ENCODE measurements at regions not wholly inside any gene's neighbourhood (a gene's known extent, or its start where the extent isn't known, plus 50 kb on each side); places are given as distances from the start of the nearest gene placed in this dataset.
"Not testable (repeated sequence)": the region's sequence is repeated elsewhere in the genome, so short reads cannot be mapped to it uniquely, and the experiment has no call there.

DNA sequence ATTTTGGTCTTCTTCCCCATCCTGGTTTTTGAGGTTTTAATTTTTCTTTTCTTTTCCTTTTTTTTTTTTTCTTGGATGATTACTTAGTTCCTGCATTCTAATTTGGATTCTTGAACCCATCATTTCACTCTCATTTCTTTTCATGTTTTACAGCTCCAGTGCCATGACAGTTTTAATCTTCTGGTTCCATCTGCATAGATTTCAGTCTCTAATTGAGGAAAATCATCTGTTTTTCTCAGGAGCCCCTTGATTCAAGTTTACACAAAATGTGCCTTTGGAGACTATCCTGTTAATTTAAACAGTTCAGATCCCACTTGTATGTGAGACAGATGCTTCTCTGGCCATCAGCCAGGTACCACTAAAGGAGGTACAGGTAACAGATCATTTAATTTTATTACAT lies 379.9 kb downstream of the PIK3C3 start:
- DNase-seq: no peak

DNA sequence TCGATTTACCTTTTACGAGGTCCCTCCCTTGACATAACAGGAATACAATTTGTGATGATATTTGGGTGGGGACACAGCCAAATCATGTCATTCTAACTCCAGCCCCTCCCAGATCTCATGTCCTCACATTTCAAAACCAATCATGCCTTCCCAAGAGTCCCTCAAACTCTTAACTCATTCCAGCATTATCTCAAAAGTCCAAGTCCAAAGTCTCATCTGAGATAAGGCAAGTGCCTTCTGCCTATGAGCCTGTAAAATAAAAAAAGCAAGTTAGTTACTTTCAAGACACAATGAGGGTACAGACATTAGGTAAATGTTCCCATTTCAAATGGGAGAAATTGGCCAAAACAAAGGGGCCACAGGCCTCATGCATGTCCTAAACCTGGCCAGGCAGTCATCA lies 381.1 kb downstream of the PIK3C3 start:
- DNase-seq: no peak

DNA sequence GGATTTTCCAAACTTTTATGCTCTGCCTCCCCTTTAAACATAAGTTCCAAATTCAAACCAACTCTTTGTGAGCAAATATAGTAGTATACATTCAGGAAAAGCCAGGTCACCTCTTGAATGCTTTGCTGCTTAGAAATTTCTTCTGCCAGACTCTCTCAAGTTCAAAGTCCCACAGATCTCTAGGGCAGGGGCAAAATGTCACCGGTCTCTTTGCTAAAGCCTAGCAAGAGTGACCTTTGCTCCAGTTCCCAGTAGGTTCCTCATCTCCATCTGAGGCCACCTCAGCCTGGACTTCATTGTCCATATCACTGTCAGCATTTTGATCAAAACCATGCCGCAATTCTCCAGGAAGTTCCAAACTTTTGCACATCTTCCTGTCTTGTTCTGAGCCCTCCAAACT lies 382.3 kb downstream of the PIK3C3 start:
- DNase-seq: not testable (repeated sequence)

GRCh38 chr18:42338683-42339082 lies 383.6 kb downstream of the PIK3C3 start:
- no peak for DNase-seq

DNA sequence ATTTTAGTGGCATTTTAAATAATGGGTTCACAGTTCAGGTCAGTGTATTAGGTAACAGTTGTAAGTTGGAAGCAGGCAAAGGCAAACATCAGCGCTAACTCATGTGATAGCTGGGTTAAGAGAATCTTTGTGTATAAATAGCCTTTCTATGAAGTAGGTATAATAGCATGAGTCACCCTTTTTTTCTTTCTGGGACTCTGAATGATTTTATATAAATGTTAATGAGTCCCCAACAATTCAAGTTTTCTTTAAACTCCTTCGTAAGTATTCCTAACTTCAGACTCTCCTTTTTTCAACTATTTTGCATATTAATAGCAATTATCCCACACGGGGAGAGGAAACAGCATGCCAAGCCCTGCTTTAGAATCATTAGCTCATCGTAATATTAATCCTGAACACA lies 384.3 kb downstream of the PIK3C3 start:
- no peak for DNase-seq

DNA sequence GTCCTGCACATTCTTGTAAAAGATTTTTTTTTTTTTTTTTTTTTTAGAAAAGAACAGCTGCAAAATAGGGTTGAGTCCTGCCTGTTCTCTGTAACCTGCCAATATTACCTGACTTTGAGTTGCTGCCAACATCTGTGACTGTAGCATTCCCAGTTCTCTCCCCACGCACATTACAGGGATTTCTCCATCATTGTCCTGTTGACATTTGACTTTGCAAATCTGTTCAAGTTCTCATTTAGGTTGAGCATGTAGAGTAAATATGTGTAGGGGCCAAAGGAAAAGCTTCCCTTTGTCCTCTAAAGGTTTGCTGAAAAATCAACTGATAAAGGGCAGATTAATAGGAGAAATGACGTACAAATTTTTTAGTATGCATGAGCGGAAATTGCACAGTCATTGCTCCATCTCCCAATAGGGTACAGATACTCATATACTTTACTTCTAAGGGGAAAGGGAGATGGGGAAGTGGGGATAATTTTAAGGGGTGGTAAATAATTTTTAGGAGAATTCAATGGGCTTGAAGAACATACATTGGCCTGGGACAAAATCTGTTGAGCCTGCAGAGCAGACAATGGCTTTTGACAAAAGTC lies 385.5 kb downstream of the PIK3C3 start:
- no peak for DNase-seq

DNA sequence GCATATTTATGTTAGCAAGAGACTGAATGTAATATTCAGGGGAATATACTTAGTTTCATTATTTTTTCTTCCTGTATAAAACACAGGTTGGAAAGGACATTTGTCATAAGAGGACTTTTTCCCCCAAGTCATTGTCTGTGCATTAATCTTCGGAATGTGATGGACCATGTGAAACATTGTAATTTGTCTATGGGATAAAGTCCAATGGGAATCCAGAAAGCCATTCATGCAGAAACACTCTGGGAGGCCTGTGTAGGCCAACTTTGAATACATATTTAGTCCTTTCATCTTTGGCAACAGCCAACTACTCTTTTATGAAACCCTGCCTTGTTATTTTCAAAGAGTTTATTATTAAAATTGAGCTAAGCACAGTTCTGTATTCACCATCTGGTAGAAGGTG lies 386.4 kb downstream of the PIK3C3 start:
- no peak for DNase-seq

DNA sequence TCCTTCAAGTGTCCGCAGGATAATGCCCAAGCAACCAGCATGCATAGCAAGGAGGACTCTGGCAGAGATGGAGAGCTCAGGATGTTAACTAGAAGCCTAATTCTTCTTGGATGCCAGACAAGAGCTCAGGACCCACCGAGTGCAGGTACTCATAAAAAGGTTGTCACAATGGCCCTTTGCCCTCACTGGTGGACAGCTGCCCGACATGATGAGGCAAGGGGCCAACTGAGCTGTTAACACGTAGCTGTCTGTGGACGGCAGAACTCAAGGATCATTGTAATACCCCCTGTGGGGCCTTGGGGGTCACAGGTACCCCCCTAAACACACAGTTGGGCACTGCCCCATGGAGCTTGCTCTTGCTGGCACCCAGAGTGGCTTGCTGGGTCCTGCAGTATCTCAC lies 393.7 kb downstream of the PIK3C3 start:
- DNase-seq: no peak

DNA sequence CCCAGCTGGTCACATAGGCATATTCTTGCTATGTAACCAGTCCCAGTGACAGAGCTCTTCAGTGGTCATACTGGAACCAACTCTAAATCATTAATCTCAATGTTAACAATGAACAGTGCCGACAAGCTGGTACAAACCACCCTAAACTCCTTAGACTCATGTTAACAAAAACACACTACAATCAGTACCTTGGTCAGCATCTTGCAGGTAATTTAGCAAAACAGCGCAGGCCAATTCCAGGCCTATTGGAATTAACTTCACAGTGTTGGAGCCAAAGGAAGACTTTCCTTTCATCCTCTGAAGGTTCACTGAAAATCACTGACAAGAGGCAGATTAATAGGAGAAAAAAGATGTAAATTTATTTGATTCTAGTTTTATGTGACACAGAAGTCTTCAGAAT lies 396.4 kb downstream of the PIK3C3 start:
- no peak for DNase-seq

DNA sequence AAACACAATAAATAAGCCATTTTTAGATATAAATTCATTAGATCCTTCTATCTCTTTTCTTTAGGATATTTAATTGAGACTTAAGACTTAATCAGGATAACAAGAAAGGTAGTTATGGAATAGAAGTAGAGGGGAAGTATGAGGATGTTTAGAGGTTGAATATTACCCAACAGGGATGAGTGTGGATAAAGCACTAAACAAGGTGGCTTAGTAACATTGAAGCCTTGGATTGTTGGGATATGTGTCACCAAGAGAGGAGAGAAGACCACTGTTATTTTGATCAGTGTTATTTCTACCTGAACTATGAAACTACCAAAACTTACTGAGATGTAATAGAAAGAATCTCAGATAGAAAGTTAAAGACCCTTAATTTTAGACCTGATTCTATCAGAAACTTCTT lies 405.7 kb downstream of the PIK3C3 start:
- no peak for DNase-seq

DNA sequence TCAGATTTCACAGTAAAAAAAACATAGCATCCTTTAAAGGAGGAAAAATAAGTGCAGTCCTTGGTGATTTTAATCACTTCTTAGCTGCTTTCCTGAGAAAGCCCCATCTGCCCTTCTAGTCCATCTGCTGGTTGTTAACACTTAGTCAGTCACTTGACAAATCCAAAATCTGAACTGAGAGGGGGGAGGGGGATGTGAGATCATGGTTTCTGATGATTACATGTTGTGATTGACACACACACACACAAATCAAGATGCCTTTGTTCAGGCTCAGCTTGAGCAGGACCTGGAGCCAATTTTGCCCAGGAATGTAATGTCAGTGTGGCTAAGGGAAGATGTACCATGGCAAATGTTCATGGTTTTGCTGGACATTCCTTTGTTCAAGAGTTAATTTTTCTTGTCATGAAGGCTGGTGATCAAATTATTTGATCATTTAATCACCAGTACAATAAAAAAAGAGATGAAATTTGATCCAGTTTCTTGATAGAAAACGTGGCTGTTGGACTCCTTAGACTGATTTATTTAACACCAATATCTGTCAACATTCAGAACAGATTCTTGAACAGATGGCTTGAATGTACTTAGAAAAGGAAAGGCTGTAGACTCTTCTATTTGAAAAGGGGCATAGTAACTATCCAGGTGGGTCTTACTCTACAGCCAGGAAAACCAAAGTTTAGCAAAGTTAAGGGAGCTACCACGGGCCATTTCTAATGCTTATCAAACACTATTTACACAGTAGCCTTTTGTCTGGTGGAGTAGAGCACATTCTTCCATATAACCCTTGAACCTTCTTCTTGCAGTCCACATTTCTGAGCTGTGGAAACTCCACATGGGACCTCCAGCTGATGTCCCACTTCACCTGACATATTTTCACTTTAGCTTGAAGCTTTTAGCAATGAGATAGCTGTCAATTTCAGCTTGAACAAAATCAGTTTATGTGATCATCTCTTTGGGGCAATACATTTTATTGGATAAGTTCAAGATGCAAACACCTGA lies 408.7 kb downstream of the PIK3C3 start:
- no peak for DNase-seq

GRCh38 chr18:42364766-42365165 lies 409.7 kb downstream of the PIK3C3 start:
- no peak for DNase-seq

DNA sequence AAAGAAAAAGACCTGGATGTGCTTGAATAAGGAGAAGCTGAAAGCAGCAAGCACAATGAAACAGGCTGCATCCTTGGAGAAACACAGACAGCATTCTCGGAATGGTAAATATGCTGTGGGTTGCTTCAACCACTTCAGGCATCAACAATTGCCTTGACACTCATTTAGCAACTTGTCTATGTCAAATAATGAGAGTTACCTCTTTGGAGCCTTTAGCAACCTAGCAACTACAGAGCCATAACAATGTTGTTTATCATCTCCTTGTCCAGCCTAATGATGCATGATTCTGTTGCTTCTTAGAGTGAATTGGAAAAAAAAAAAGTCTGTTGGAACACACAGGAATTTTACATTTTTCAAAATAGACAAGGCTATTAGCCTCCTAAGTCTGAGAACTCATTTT lies 410.6 kb downstream of the PIK3C3 start:
- no peak for DNase-seq

DNA sequence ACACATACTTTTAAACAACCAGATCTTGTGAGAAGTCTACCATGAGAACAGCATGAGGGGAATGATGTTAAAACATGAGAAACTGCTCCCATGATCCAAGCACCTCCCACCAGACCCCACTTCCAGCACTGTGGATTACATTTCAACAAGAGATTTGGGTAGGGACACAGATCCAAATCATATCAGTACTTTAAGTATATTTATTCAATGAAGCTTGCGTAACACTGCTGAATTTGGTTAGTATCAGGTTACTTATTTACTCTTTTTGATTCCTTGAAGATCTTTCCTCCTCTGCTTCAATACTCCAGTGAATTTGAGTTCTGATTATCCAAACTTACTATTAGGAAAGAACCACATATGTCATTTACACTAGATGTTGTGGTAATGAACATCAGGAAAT lies 418.6 kb downstream of the PIK3C3 start:
- DNase-seq: no peak

- DNase-seq: no peak
Measured at GRCh38 chr18:42374961-42375360, 419.9 kb downstream of the PIK3C3 start.

GRCh38 chr18:42378854-42379253 lies 423.8 kb downstream of the PIK3C3 start:
- not testable (repeated sequence) for DNase-seq

- not testable (repeated sequence) for DNase-seq
Measured at GRCh38 chr18:42381236-42381635, 426.2 kb downstream of the PIK3C3 start.

- no peak for DNase-seq
Measured at GRCh38 chr18:42392416-42392815, 437.4 kb downstream of the PIK3C3 start.

GRCh38 chr18:42392926-42393325 lies 437.9 kb downstream of the PIK3C3 start:
- no peak for DNase-seq

GRCh38 chr18:42394238-42394637 lies 439.2 kb downstream of the PIK3C3 start:
- no peak for DNase-seq

DNA sequence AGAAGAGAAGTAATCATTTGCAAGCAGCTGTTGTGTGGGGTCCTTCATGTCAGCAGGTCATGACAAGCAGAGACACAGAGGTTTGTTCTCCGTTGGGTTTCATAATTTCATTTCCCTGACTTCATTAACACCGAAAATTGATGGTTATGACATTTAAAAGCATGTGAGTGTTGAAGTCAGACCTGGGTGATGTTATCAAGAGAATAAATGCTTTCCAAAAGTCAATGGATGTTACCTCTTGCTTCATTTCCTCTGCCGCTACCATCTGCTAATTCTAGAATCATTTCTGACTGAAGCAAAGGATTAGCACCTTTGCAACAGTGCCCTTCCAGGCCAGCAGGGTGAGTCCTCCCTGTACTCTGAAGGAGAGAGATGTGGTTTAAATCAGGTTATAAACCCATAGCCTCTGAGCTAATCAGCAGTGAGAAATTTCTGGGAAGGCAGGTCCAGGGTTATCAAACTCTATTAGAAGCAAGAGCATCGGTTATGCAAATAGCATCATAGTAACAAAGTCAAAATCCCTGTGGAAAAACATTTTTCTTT lies 446.2 kb downstream of the PIK3C3 start:
- DNase-seq: no peak

- DNase-seq: no peak
Measured at GRCh38 chr18:42404151-42404550, 449.1 kb downstream of the PIK3C3 start.

- no peak for DNase-seq
Measured at GRCh38 chr18:42409005-42409404, 454.0 kb downstream of the PIK3C3 start.

- DNase-seq: no peak
Measured at GRCh38 chr18:42412281-42412680, 457.2 kb downstream of the PIK3C3 start.

All from activated CD4-positive, alpha-beta T cell treated with anti-CD3 and anti-CD28 coated beads, Interleukin-10, Interleukin-2, amounts not matched to agents 100 ng/mL and 50 ng/mL, durations not matched to agents 16 hours and 8 hours (primary cell).